NCI-H526 treated with DMSO at 0.1 percent for 48 hours (cell line): ENCODE measurements at regions not wholly inside any gene's neighbourhood (a gene's known extent, or its start where the extent isn't known, plus 50 kb on each side); places are given as distances from the start of the nearest gene placed in this dataset.
"Not testable (repeated sequence)": the region's sequence is repeated elsewhere in the genome, so short reads cannot be mapped to it uniquely, and the experiment has no call there.

Experiments used
- DNase-seq: peaks from one replicate; lab custom pipeline; 2025; lab: John Stamatoyannopoulos, UW

DNA sequence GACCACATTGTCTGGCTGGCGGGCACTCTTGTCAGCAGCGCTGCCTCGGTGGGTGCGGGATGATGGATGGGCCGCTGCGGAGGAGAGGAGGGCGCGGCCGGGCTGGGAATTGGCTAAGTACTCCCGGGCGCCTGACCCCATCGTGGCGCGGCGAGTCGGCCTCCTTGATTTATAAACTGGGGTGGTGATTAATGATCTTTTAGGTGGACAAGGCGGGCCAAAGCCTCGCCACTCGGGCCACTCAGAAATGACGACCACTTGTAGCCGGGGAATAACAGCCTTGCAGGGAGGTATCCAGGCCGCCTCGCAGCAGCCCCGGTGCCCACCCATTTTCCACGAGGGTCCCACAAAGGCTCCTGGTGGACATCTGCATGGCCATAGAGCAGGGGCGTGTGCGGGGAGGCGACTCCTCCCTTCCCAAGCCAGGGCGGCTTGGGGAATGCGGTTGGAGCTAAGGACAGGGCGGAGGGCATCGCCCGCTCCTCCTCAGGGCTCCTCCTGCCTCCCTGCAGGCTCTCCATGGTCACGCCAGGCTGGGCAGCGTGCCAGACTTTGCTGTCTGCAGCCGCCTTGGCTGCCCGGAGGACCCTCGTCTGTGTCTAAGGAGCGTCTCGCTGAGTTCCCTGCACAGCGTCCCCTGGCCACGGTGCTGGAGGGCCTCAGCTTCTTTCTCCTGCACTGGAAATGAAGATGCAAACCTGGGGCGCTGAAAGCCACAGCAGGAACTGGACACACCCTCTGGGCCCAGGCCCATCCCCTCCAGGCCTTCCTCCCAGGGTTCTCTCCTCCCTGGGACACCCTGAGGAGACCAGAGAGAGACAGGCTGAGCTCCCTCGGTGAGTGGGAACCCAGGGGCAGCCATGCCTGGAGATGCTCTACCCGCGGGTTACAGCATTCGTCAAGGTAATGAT is 287.4 kb upstream of the IRX4 start:
- no peak for DNase-seq

DNA sequence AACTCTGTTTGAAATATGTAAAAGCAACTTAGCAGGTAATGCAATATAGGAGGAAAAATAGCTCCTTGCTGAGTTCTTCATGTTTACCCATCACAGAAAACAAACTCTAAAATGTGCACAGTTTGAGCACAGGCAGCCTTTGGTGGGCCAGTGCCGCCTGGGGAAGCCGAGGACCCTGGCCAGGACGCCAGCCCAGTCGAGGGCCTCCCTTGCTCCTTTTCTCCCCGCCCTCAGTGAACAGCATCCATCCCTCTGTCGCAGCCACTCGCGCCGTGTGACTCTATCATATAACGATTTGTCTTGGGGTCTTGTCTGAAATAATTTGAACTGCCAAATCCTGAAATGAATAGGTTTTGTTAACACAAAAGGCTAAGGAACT is 286.7 kb upstream of the IRX4 start:
- no peak for DNase-seq

DNA sequence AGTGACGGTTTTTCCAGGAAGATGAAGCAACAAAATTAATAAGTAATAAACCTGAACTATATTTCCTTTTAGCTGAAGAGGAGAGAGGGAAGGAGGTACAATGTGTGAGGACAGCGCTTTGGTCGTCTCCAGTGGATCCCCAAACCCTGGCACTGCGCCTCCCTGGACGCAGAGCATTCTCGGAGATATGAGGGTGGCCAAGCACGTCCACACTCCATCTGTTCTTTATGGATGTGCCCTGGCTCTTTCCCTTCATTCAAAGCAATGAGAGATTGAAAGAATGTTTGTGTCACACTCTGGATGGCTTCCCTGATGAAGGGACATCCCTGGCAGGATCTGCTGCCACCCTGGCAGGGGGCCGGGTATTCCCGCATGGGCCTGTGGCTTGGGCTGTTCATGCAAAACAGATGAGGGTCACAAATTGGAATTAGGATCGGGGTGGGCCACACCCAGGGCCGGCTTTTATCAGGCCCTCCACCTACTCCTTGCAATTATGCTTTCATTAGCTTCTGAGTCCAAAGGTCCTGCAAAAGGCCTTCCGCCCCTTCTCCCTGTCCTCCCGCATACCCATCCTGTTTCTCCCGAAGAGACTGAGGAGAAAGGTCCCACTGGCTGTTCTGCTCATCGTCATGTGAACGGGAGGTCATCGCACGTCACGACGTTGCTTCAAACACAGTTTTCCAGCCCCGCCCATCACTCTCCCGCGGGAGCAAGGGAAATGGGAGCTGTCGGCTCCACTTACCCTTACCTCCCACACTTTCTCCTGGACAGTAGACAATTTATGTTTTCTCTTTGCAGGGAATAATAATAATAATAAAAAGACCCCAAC is 286.1 kb upstream of the IRX4 start:
- no peak for DNase-seq

DNA sequence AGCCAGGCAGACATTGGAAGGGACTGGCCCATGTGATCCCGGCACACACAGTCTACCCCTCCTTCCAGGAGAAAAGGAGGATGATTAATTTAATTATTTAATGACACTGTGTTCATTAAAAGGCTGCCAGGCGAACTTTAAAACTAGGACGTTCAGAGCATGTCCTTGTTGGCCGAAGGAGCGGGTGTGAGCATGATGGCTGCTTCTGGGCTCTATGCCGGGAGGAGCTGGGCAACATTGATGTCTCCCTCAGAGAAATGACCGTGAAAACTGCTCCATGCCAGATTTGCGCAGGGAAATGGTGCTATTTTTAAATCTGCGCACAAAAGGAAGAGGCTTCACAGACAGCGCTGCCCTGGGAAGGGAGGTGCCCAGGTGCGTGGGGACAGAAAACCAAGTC is 284.9 kb upstream of the IRX4 start:
- no peak for DNase-seq

DNA sequence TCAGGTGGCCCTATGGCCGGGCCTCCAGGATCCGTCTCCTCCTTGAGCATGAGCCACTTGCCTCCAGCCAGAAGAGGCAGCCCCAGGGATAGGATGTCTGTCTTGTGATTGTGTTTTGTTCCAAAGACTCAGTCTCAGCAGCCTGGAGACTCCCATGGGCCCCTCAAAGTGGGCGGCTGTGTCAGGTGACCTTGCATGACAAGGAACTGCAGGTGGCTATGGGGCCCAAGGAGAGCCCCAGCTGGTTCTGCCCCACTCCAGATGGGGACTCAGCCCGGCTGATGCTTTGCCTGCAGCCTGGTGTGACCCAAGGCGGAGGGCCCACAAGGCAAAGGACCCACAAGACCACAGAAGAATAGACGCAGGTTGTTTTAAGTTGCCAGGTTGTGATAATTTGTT is 284.3 kb upstream of the IRX4 start:
- no peak for DNase-seq

DNA sequence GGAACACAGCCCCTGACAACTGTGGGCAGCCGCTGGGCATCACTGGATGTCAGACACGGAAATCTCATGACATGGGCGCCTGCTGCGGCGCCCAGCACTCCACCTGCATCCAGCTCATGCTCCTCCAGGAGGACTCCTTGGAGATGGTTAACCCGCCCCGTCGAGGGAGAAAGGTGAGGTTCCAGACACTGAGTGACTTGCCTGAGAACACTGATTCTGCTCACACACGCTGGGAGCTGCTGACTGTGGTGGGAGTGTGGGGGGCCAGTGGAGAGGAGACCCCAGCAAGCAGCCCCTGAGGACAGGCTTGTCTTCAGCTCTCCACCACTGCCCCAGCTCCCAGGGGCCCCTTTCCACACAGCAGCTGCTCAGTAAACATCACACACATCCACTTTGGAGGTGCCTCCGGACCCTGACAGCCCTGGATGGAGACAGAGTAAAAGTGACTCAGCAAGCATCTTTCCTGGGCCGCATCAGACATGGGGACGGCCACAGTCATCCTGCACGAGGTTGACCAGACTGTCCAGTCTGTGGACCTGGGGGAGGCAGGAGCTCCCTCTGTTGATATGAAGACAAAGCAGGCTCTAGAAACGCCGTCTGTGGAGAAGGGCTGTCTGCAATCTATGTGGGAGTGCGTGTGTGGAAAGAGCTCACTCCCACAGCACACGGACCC is 283.7 kb upstream of the IRX4 start:
- no peak for DNase-seq

DNA sequence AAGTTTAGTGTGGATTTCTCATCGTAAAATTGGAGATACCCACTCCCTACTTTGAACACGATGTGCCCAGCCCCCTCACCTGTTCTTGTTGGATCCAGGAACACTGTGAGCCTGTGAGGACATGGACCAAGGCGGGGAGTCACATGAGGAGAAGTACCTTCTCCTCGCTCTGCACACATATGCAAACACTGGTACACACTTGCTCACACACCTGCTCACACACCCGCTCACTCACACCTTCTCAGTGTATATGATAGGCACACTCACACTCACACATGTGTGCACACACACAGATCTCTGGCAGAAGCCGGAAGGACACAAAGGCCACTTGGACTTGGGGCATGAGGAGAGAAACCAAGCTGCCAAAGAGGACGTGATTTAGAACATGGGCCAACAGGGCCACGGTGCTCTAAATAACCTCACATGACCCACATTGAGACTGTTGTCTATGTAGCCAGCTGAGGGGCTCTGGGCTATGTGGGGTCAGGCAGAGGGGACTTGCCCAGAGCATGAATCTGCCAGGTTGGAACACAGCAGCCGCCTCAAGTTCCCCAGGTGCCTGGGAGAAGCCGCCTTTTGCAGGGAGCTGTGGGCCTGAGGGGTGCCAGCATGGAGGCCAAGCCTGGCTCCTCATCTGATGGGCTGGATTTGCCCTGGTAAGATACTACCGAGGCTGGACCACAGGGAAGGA is 283.0 kb upstream of the IRX4 start:
- DNase-seq: no peak

DNA sequence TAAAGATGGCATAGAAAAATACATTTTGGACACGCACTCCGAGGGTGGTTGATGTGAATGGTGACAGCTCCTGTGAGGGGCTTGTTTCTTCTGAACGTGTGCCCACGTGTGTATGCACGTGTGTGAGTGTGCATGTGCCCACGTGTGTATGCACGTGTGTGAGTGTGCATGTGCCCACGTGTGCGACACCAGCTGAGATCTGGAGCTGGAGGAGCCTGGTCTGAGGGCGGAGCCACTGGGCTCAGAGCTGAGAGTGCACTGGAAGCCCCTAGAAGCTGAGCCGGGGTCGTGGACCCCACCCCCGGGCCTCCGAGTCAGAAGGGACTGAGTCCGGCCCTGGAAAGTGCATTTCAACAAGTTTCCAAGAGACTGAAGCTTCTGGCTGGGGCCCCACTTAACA is 282.5 kb upstream of the IRX4 start:
- DNase-seq: no peak

DNA sequence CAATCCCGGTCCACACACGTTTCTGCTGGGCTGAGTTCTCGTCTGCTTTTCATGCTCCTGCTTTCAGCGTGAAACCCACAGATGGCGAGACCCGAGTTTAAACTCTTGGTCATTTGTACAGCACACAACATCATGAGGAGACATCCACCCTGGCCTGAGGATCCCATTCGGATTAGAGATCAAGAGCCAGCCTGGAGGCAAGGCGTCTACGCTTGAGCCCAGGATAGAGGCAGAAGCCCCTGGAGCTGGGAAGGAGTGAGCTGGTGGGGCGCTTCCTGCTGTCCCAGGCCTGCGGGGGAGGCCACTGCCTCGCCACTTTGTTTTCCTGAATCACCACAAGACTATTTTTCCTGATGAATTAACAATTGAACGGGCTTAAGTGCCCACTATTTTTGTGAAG is 281.9 kb upstream of the IRX4 start:
- no peak for DNase-seq

DNA sequence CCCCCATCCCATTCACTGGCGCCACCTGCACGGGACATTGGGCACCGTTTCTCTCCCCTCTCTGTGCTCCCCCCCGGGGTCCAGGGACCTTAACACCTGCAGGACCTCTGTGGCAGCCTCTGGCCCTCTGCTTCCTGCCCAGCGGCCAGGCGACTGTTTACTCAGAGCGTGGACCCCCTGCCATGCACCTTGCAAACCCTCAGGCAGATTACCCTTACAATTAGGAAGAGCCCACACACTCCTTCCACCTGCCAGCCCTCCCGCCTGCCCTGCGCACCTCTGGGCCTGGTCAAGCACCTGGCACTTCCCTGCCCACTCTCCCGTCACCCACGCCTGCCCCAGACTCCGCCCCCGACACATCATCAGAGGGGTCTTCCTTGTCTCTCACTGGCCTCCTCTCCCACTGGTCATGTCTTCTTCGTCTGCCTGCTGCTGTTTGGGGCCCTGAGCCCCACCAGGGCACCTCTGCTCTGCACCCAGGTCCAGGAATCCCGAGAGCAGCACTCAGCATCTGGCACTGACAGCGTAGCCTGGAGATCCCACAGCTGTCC is 281.3 kb upstream of the IRX4 start:
- DNase-seq: no peak

DNA sequence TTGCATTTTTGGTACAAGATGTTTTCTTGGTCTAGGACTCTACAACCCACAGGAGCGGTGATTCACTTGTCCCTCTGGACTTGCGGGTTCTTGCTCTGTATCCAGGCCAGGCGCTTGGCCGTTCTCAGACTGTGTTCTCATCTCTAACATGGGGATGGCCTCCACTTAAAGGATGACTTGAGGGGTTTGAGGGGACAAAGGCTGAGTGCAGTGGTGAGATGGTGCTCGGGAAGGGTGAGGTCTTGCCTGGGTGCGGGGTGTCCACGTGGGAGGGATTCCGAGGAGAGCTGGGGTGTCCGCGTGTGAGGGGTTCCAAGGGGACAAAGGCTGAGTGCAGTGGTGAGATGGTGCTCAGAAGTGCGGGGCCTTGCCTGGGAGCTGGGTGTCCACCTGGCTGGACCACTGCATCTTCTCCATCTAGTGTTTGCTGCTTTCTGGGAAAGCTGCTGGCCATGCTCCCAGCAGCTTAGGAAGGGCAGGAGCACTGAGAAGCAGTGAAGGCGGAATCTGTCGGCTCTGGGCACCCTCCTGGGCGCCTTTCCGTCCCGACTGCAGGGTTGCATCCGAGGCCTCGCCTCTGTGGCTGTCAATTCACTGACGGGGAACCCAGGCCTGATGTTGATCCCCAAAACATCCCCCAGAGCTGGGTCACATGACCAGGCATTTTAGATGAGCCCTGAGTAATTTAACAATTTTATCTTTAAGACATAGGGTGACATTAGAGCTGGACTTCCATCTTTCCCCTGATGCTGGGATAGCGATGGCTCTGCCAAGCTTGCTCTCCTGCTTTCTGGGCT is 280.5 kb upstream of the IRX4 start:
- DNase-seq: no peak

DNA sequence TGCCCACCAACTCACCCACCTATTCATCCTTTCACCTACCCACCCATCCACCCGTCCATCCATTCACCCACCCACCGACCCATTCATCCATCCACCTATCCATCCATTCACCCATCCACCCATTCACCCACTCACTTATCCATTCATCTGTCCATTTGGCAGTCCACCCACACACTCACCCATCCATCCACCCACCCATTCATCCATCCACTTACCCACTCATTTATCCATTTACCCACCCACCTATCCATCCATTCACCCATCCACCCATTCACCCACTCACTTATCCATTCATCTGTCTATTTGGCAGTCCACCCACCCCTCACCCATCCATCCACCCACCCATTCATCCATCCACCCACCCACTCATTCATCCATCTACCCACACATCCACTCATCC is 278.1 kb upstream of the IRX4 start:
- DNase-seq: no peak

DNA sequence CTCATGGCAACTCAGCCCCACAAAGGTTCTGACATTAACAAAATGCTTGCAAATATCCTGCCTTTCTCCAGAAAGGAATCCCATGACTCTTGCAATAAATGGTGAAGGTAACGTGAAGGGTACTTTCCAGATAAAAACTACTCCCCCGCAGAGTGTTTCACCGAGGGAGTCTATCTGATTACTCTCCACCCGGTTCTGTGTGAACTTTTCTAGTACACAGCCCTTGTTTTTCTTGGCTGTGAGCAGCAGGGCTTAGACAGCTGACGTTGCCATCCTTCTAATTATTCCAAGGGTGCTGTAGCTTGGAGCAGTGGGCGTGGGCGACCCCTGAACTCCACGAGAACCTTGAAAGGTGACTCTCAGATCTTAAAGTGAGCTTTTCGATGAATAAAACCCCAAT is 276.0 kb upstream of the IRX4 start:
- DNase-seq: no peak

DNA sequence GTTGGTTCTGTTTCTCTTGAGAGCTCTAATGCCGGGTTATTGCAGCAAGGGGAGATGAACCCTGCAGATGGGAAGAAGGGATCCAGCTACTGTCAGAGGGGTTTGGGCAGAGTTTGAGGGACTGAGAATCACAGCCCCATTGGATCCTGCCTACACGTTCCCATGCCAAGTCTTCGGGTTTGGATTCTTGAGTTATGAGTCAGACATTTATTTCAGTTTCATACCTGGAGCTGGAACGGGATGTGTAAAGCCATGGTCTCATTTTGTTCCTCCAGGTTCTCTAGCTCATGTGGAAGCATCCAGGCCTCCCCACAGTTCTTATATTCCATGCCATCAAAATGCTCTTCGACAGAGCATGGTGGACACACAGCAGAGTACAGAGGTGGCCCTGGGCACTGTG is 275.4 kb upstream of the IRX4 start:
- DNase-seq: no peak

DNA sequence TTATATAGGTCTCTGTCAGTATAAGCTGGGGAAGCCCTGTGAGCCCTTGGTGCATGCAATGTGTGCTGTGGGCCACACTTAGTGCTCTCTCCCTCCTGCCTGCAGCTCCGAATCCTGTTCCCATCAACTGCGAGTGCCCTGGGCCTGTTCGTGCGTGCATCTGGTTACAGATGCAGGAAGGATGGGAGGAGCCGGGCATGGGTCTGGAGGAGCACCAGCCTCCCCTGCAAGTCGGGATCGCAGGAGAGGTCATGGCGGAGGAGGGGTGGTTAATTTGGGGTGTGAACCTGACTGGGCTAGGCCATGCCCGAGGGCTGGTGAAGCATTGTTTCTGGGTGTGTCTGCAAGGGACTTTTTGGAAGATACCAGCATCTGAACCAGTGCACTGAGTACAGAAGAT is 274.6 kb upstream of the IRX4 start:
- DNase-seq: no peak

DNA sequence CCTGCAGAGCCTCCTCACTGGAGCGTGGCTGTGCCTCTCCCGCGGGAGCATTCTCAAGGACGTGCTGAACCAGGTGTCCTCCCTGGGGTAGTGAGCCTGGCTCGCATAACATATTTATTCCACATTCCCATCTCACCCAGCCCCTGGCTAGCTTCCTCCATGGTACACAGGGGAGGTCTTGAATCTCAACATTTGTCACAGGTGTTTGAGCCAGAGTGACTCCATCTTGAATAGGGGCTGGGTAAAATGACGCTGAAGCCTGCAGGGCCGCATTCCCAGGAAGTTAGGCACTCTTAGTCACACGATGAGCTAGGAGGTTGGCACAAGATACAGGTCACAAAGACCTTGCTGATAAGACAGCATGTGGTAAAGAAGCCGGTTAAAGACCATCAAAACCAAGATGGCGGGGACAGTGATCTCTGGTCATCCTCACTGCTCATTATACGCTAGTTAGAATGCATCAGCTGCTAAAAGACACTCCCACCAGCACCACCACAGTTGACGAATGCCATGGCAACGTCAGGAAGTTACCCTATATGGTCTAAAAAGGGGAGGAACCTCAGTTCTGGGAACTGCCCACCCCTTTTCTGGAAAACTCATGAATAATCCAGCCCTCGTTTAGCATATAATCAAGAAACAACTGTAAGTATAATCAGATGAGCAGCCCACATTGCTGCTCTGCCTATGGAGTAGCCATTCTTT is 273.8 kb upstream of the IRX4 start:
- no peak for DNase-seq

DNA sequence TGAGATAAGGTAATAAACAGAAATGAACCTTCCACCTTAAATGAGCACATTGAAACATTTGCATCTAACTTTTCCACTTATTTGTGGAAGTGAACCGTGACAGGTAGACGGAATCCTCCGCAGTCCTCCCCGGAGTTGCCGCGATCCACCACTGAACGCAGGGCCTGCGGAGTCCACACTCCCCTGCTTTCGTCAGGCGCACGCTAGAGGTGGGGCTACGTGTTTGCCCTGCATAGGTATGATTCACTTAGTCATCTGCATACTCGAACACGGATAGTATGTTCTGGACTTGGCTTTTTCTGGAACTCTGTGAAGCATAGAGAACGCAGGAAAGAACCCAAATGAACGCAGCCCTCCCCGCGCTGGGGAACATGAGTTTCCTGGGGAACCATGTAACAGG is 272.8 kb upstream of the IRX4 start:
- DNase-seq: peak; percentile 73

DNA sequence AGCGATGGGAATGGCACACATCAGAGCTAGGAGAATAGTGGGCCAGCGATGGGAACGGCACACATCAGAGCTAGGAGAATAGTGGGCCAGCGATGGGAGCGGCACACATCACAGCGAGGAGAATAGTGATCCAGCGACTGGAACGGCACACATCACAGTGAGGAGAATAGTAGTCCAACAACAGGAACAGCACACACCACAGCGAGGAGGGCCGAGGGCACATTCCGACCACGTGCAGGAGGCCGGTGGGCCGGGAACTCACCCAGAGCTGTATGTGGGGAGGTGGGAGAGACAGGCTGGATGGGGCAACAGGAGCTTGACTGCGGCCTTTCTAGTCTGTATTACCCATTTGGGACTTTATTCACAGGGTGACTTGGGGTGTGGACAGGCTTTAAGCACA is 271.1 kb upstream of the IRX4 start:
- DNase-seq: no peak

DNA sequence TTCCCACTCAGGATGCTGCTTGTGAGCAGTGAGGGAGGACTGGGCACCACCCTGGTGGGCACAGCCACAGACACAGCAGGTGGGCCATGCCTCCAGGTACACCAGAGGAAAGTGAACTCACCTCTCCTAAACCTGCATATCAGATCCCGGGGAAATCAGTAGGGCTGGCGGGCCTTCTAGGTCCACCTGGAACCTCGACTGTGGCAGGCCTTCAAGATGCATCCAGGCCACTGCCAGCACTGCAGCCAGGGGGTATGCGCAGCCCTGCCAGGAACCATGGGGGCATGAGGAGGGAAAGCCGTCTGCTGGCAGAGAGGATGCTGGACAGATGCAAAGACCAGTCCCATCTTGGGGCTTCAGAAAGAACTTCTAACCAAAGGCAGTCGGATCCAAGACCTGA is 270.6 kb upstream of the IRX4 start:
- DNase-seq: no peak

DNA sequence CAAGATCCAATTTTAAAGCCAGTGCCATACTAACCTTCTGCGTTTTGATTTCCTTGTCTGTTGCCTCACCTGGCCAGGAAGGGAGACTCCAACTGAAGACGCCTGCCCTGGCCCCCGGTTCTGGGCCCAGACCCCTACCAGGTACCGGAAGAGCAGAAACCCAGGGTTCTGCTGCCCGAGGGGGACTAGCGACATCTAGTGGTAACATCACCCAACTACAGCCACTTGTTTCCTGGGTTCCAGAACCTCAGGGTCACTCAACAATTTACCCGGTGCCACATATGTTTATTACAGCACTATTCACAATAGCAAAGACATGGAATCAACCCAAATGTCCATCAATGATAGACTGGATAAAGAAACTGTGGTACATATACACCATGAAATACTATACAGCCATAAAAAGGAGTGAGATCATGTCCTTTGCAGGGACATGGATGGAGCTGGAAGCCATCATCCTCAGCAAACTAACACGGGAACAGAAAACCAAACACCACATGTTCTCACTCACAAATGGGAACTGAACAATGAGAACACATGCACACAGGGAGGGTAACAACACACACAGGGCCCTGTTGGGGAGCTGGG is 268.7 kb upstream of the IRX4 start:
- DNase-seq: not testable (repeated sequence)
